HG03520 (cell line): ENCODE measurements at regions not wholly inside any gene's neighbourhood (a gene's known extent, or its start where the extent isn't known, plus 50 kb on each side); places are given as distances from the start of the nearest gene placed in this dataset.
"Not testable (repeated sequence)": the region's sequence is repeated elsewhere in the genome, so short reads cannot be mapped to it uniquely, and the experiment has no call there.

Experiments
- ATAC-seq: cut with Tn5 transposase; IDR thresholded peaks from one replicate; pipeline ENCODE4 v1.9.1; 2021; ENCODE audit warnings: mild to moderate bottlenecking, moderate library complexity; ENCODE audit not compliant: unreplicated experiment

DNA sequence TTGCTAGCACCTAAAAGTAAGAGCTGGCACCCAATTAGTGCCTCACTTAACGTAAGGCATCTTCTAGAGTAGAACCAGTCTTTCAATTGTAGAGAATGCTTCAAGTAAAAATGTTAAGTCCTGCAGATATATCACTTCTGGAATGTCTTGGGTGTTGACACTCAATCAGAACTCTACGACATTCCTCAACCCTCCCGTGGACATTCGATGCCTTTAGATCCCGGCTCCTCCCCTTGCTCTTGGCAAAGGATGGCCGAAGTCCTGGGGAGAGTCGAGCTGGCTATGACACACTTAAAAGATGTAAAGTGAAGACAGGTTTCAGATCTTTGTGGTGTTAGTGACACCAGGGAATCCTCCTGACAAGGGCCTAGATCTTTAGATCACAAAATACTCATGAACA, 87.5 kb upstream of the ERCC6L2 start:
- ATAC-seq = no peak

DNA sequence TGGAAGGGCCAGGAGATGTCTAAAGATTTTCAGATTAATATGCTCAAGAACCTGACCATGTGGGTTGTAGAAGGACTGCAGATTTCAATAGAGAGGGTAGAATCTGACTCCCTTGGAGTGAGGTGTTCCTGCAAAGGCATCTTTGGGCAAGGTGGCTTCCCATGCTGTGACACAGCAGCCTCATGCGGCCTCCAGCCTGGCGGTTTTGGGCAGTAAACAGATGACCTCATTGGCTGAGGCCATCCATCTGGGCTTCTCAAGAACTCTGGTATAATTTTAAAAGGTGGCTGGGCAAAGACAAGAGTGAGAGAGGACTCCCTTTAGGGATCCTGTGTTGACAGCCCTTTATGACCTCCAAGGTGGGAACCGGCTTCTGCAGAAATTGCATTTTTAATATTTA, 90.3 kb upstream of the ERCC6L2 start:
- no peak for ATAC-seq

DNA sequence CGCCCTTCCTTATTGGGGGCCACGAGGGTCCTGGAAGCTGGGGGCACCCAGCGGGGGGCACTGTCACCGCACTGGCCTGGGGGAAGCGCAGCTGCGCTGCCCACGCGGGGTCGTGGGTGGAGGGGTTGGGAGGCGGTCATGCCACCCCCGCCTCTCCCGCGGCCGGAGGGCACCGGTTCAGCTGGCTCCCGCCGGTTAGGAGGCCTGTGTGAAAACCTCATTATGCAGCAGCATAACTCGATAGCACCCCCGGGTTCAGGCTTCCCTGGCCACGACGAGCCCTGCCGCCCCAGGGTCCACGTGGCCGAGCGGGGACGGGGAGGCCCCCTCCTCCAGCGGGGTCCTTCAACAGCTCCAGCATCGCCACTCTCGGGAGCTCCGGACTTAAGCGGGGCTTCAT, 91.2 kb upstream of the ERCC6L2 start:
- ATAC-seq = no peak

GRCh38 chr9:95783426-95783975, 92.0 kb upstream of the ERCC6L2 start:
- ATAC-seq = no peak

- ATAC-seq = no peak
Observed at GRCh38 chr9:95780751-95781150, 94.7 kb upstream of the ERCC6L2 start.

DNA sequence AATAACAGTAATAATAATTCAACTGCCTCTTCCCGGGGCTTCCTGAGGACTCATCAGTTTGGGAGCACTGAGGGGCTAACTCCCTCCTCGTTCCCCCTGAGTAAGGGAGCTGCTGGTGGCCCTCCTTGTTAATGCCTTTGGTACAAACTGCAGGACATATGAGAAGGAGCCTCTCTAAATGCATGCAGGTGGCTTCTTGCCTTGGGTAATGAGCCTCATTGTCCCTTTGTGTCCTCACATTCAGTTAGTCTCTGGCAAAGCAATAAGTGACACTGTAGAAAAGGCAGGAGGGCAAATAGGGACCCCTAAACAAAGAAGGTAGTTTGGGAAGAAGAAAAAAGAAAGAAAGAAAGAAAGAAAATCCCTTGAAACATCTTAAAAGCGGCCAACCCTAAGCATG, 95.4 kb upstream of the ERCC6L2 start:
- no peak for ATAC-seq

- ATAC-seq = not testable (repeated sequence)
Observed at GRCh38 chr9:95779597-95779996, 95.9 kb upstream of the ERCC6L2 start.

GRCh38 chr9:95778957-95779356, 96.5 kb upstream of the ERCC6L2 start:
- no peak for ATAC-seq

- ATAC-seq = no peak
Observed at GRCh38 chr9:95777136-95777535, 98.4 kb upstream of the ERCC6L2 start.

DNA sequence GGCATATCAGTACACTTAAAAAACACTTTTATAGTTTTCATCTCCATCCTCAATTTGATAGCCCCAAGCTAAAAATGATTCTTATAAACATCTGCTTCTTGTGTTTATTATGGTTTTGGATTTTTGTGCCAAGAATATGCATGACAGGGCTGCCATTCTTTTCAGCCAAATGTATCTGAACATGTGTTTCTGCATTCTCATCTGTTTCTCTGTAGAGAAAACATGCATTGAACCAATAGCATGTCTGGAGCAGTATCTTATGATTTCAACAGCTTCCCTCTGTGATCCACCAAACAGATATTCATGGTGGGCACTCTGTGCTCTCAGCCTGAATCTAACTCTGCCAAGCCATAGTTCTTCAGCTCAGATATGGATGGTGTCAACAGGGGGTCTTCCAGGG, 99.3 kb upstream of the ERCC6L2 start:
- no peak for ATAC-seq

GRCh38 chr9:95775191-95775590, 100.3 kb upstream of the ERCC6L2 start:
- no peak for ATAC-seq

DNA sequence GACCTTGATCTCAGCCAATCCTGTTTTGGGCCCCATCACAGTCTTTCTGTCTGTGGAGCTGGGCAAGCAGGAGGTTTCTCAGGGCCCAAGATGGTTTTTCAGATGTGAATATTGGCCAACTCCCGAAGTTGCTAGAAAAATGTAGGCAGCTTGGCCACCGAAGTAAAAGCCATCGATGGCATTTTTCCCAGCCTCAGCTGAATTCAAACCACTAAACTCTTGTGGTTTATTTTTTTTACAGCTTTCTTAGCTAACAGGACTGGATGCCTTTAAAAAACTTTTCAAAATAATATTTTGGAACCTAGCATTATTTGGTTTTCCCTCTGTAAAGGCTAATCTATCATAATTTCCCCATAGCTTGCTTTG, 102.5 kb upstream of the ERCC6L2 start:
- no peak for ATAC-seq

DNA sequence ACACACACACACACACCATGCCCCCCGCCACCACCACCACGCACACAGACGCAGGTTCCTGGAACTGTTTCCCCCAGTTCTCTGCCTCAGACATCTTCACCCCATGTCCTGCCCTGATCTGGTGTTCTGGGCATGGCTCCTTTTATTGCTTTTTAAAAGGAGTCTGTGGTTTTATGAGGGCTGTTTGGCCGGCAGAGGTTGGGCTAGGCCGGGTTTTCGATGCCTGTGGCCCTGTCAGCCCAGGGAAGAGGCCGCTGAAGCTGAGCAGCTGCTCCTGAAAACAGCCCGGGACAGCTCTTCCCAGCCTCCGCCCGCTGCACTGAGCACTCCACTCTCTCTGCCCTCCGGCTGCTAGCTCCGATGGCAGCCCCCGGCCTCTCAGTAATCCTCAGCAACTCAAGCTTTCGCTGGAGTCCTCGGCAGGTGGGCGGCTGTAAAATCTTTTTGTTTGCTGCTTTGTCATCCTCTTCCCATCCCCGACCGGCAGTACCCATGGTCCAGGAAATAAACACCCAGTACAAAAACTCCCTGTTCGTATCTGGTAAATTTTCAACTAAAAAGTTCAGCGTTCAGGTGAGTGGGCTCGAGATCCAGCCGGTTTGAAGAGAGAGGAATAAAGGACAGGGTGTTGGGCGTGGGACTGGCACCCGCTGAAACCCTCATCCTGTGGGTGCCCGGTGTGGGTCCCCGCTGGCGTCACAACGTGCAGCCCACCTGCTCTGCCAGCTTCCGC, 103.0 kb upstream of the ERCC6L2 start:
- no peak for ATAC-seq

DNA sequence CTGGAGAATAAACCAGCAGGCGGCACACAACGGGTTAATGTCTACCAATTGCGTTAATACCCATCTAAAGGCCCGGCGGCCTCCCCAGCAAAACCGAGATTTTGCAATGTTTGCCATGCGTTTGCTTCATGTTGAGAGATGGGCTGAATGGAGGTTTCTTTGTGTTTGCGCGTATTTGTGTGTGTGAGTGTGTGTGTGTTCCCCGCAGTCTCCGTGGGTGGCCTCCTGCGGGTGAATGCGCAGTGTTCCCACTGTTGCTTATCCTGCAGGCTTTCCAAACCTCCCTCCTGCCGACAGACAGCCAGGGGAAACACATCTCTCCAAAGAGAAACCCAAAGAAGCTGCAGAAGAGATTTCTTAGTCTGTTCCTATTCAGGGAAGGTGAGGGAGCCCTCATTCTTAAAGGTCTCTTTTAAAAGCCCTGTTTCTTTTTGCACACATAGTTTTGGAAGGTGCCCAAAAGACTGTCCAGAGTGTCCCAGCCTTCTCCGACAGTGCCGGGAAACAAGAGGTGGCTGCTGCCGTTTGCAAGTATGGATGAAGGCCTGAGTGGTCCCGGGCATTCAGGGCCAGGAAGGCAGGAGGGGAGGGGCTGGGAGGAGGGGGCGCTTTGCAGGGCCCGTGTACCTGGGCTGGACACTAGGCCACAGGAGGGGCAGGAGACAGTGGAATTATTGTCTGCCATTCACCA, 103.8 kb upstream of the ERCC6L2 start:
- ATAC-seq = no peak

- no peak for ATAC-seq
Observed at GRCh38 chr9:95770653-95771131, 104.8 kb upstream of the ERCC6L2 start.

GRCh38 chr9:95769909-95770433, 105.5 kb upstream of the ERCC6L2 start:
- ATAC-seq = no peak

DNA sequence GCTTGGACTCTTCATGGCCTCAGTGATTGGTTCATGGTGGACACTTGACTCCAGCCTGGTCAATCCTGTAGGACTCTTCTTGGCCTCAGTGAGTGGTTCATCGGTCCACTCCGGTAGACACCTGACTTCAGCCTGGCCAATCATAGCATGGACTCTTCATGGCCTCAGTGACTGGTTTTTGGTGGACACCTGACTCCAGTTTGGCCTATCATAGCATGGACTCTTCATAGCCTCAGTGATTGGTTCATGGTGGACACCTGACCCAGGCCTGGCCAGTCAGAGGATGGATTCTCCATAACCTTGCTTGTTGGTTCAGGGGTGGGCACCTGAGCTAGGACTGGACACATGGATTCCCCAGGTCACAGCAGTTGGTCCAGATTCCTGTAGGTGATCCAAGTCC, 106.0 kb upstream of the ERCC6L2 start:
- ATAC-seq = no peak

DNA sequence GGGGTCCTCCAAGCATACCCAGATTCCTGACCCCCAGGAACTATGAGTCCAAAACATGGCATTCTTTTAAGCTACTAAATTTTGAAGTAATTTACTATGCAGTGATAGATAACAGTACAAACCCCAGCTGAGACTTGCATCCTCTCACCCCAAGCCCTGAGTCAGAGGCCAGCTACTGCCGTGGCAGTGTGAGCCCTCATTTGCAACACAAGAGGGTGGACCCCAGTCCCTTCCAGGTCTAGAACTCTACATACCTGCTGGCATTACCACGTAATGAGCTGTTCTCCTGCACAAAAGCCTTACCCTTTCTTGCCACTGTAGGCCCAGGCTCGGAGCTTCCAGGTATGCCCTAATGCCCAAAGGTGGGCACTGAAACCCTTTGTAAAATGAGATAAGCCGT, 108.6 kb upstream of the ERCC6L2 start:
- no peak for ATAC-seq

DNA sequence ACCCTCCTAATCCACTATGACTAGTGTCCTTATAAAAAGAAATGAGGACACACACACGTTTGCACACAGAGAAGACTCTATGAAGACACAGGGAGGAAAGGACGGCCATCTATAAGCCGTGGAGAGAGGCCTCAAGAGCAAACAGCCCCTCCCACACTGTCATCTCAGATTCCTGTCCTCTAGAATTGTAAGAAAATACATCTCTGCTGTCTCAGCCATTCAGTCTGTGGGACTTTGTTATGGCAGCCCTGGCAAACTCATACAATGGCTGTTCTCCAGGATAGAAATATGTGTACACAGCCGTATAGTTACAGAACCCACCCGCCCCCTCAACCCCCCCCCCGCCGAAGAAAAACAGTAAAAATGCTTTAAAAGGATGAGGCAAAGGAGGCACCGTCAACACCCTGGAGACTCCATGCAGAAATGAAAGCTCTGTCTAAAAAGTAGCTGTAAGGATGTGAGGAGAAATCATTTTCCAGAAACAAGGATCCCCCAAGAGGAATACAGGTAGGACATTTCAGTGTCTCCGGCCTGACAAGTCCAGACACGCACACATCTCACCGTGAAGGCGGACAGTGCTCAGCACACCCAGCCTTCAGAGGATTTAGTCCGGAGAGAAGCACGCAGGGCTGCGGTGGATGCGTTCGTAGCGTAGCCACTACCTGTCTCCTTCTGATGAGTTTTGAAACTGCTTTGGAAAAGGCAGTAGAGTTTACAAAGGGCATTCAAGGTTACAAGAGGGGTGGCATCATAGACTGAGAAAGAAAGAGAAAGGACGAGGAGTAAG, 110.8 kb upstream of the ERCC6L2 start:
- no peak for ATAC-seq

- ATAC-seq = no peak
Observed at GRCh38 chr9:95763983-95764382, 111.5 kb upstream of the ERCC6L2 start.

- ATAC-seq = no peak
Observed at GRCh38 chr9:95763006-95763405, 112.5 kb upstream of the ERCC6L2 start.
